ENCODE measurements at regions not wholly inside any gene's neighbourhood (a gene's known extent, or its start where the extent isn't known, plus 50 kb on each side); places are given as distances from the start of the nearest gene placed in this dataset.

- Histone ChIP-seq H3K4me3 (replicated peaks; ENCODE audit: insufficient read depth, low read length) (no peak overlapping the region), H3K27ac (replicated peaks) (no peak overlapping the region), H3K27me3 (ENCODE audit: insufficient read depth, poor library complexity, severe bottlenecking) (peaks cover 7% of the 10 kb centered on the region)
- TF ChIP-seq REST (IDR thresholded peaks at IDR 0.05; ENCODE audit: insufficient replicate concordance, low read depth) (no peak), GABPA (IDR thresholded peaks at IDR 0.05; ENCODE audit: low read depth) (no peak), POLR2AphosphoS5 (IDR thresholded peaks at IDR 0.05; ENCODE audit: low read depth) (no peak), SPI1 (IDR thresholded peaks at IDR 0.05; ENCODE audit: borderline replicate concordance, low read depth) (no peak)
- TF ChIP-seq, protein P1, sequence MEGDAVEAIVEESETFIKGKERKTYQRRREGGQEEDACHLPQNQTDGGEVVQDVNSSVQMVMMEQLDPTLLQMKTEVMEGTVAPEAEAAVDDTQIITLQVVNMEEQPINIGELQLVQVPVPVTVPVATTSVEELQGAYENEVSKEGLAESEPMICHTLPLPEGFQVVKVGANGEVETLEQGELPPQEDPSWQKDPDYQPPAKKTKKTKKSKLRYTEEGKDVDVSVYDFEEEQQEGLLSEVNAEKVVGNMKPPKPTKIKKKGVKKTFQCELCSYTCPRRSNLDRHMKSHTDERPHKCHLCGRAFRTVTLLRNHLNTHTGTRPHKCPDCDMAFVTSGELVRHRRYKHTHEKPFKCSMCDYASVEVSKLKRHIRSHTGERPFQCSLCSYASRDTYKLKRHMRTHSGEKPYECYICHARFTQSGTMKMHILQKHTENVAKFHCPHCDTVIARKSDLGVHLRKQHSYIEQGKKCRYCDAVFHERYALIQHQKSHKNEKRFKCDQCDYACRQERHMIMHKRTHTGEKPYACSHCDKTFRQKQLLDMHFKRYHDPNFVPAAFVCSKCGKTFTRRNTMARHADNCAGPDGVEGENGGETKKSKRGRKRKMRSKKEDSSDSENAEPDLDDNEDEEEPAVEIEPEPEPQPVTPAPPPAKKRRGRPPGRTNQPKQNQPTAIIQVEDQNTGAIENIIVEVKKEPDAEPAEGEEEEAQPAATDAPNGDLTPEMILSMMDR (IDR thresholded peaks at IDR 0.05; ENCODE audit: insufficient read depth, low read length): no peak
- no peak for DNase-seq (ENCODE audit: low read depth in 1 of 2, low spot score in 1 of 2)
Measured at GRCh38 chr5:34535433-34535832, 120.7 kb upstream of the RAI14 start.

- DNase-seq (ENCODE audit: low read depth in 1 of 2, low spot score in 1 of 2): no peak
- Histone ChIP-seq H3K27ac (replicated peaks) (no peak overlapping the region), H3K4me3 (replicated peaks; ENCODE audit: insufficient read depth, low read length) (no peak overlapping the region), H3K27me3 (ENCODE audit: insufficient read depth, poor library complexity, severe bottlenecking) (peaks cover 7% of the 10 kb centered on the region)
- TF ChIP-seq GABPA (IDR thresholded peaks at IDR 0.05; ENCODE audit: low read depth) (no peak), REST (IDR thresholded peaks at IDR 0.05; ENCODE audit: insufficient replicate concordance, low read depth) (no peak), SPI1 (IDR thresholded peaks at IDR 0.05; ENCODE audit: borderline replicate concordance, low read depth) (no peak), POLR2AphosphoS5 (IDR thresholded peaks at IDR 0.05; ENCODE audit: low read depth) (no peak)
- TF ChIP-seq, protein P1 (IDR thresholded peaks at IDR 0.05; ENCODE audit: insufficient read depth, low read length): no peak
Measured at GRCh38 chr5:34535944-34536623, 120.0 kb upstream of the RAI14 start.

DNA sequence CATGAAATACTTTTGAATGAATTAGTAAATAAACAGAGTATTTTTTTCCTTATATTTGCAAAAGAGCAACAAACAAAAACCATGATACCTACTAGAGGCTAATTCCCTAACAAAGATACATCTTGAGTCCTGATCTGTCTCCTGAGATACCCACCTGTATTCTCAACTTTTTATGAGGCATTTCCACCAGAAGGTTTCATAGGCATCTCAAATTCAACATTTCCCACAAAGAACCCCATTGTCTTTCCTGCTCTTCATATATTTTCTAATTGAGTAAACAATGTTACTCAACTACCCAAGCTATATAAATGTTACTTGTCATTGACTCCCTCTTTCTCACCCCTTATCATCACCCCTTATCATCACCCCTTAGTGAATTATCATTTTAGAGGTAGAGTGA, 119.4 kb upstream of the RAI14 start:
- no peak for TF ChIP-seq GABPA (IDR thresholded peaks at IDR 0.05; ENCODE audit: low read depth)
- TF ChIP-seq REST (IDR thresholded peaks at IDR 0.05; ENCODE audit: insufficient replicate concordance, low read depth): no peak
- TF ChIP-seq SPI1 (IDR thresholded peaks at IDR 0.05; ENCODE audit: borderline replicate concordance, low read depth): no peak
- TF ChIP-seq, protein P1 (IDR thresholded peaks at IDR 0.05; ENCODE audit: insufficient read depth, low read length): no peak
- no peak for TF ChIP-seq POLR2AphosphoS5 (IDR thresholded peaks at IDR 0.05; ENCODE audit: low read depth)
- no peak overlapping the region for H3K4me3 ChIP-seq (replicated peaks; ENCODE audit: insufficient read depth, low read length)
- no peak overlapping the region for H3K27ac ChIP-seq (replicated peaks)

More for the DNA sequence above, 119.4 kb upstream of the RAI14 start:
- DNase-seq (ENCODE audit: low read depth in 1 of 2, low spot score in 1 of 2): no peak
- peaks cover 7% of the 10 kb centered on the region for H3K27me3 ChIP-seq (ENCODE audit: insufficient read depth, poor library complexity, severe bottlenecking)

Data from HL-60 (cell line).